ENCODE measurements at regions not wholly inside any gene's neighbourhood (a gene's known extent, or its start where the extent isn't known, plus 50 kb on each side); places are given as distances from the start of the nearest gene placed in this dataset.

DNA sequence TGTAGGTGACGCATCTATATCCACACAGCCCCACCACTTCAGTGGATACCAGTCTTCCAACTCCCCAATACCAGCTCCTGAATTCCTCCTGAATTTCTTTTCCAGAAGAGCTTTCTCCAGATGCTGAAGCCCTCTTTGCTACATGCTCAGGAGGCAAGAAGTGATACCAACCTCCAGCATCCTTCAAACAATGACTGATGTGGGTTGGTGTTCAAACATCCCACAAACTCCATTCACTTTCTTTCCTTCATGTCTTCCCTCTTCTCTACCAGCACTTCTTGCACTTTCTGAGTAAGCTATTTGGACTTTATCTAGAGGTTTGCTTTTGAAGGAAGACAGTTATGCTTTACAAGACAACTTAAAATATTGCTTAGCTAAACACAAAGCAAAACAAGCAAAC lies 179.9 kb upstream of the RORB start:
- TF ChIP-seq, protein P1, sequence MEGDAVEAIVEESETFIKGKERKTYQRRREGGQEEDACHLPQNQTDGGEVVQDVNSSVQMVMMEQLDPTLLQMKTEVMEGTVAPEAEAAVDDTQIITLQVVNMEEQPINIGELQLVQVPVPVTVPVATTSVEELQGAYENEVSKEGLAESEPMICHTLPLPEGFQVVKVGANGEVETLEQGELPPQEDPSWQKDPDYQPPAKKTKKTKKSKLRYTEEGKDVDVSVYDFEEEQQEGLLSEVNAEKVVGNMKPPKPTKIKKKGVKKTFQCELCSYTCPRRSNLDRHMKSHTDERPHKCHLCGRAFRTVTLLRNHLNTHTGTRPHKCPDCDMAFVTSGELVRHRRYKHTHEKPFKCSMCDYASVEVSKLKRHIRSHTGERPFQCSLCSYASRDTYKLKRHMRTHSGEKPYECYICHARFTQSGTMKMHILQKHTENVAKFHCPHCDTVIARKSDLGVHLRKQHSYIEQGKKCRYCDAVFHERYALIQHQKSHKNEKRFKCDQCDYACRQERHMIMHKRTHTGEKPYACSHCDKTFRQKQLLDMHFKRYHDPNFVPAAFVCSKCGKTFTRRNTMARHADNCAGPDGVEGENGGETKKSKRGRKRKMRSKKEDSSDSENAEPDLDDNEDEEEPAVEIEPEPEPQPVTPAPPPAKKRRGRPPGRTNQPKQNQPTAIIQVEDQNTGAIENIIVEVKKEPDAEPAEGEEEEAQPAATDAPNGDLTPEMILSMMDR (IDR thresholded peaks at IDR 0.05; ENCODE audit: extremely low read depth, insufficient read depth, missing control alignments), result no peak
- in situ Hi-C loops (cut with MboI; ENCODE audit: low pct_unique_long_range_greater_than_20kb, low sequenced_read_pairs, unreplicated experiment), result no loop called here
- DNase-seq (ENCODE audit: low spot score), result no peak

DNA sequence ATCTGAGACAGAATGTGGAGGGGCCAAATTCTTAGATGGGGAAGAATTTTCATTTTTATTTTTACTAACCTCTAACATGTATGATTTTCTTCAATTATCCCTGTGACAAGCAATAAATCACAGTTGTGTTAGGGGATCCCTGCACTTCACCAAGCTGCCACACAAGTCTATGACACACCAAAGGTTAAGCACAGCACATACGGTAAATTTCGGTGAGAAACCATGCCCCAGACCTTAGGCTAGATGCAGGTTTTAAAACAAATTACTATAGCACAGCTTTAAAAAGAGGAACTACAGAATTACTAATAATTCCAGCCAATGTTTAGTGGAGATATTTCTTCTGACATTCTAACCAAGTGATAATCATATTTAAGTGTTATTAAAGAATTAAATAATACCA lies 175.7 kb upstream of the RORB start:
- in situ Hi-C loops (cut with MboI; ENCODE audit: low pct_unique_long_range_greater_than_20kb, low sequenced_read_pairs, unreplicated experiment), result no loop called here
- TF ChIP-seq, protein P1 (IDR thresholded peaks at IDR 0.05; ENCODE audit: extremely low read depth, insufficient read depth, missing control alignments), result no peak

DNA sequence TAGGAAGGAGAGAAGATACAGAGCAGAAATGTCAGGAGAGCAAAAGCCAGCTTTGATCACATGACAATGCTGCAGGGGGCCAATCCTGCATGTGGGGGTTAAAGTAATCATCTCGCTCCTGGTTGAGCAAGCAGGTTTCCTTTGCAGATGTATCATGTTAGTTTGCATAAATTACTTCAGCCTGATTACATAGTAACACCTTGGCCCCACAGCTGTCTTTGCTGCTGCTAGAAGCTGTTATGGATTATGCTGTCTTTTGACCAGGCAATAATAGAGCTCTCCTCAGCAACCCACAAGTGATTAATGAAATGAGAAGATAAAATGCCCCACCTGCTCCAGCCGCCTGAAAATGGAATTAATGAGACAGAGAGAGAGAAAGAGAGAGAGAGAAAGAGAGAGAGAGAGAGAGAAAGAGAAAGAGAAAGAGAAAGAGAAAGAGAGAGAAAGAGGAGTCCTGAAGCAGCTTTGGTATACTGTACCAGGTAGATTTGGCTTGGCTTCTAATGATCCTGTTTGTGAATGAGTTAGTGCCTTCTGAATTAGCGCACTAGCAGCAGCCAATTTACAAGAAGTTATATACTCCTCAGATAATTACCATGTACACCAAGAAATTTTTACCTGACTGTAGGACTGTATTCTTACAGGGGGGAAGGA lies 174.3 kb upstream of the RORB start:
- DNase-seq (ENCODE audit: low spot score), result no peak
- in situ Hi-C loops (cut with MboI; ENCODE audit: low pct_unique_long_range_greater_than_20kb, low sequenced_read_pairs, unreplicated experiment), result no loop called here
- TF ChIP-seq, protein P1 (IDR thresholded peaks at IDR 0.05; ENCODE audit: extremely low read depth, insufficient read depth, missing control alignments), result no peak

More for the DNA sequence above, 175.7 kb upstream of the RORB start:
- DNase-seq (ENCODE audit: low spot score), result no peak

DNA sequence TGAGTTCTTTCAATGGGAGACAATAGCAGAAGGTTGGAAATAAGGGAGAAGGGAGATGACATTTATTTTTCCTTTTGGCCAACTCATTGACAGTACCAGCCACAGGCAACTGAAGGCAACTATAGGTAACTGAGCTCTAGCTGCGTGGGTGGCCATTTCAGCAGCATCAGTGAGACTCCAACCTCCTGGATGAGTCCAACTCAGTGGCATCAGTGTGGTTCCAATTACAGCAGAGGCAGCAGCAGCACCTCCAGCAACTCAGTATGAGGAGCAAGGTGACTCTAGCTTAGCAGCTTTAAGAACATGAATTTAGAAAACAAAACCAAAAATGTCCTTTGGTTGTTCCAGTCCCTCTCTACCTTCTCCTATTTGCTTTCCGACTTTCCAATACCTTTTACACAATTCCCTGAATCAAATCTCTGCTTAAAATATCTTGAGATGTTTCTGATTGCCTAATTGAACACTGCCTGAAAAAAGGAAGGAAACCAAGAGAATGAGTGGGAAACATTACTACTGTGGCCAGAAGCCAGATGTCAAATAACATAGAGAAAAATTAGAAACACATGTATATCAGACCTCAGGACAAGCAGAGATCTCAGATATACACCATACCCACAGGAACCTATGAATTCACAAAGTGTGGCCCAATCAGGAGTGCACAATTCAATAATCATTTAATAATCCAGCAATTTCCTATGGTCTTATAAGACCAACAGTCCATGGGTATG lies 166.5 kb upstream of the RORB start:
- DNase-seq (ENCODE audit: low spot score), result no peak
- TF ChIP-seq, protein P1 (IDR thresholded peaks at IDR 0.05; ENCODE audit: extremely low read depth, insufficient read depth, missing control alignments), result no peak
- in situ Hi-C loops (cut with MboI; ENCODE audit: low pct_unique_long_range_greater_than_20kb, low sequenced_read_pairs, unreplicated experiment), result no loop called here

DNA sequence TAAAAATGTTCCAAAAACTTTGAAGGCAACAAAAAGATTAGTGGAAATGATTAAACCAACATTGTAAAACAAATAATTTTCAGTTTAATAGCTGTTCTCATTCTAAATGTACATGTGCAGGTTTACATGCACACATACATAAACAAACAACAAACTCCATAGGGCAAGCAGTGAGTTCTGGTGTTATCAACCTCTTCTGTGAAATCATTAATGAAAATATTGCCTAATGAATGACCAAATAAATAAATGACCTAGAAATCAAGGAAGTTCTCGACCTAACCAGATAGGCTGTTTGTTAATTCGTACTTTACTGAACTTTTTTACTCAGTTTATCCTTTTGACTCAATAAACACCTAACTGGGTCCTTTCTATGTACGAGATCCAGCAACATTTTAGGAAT lies 165.5 kb upstream of the RORB start:
- in situ Hi-C loops (cut with MboI; ENCODE audit: low pct_unique_long_range_greater_than_20kb, low sequenced_read_pairs, unreplicated experiment), result no loop called here
- TF ChIP-seq, protein P1 (IDR thresholded peaks at IDR 0.05; ENCODE audit: extremely low read depth, insufficient read depth, missing control alignments), result no peak
- no peak for DNase-seq (ENCODE audit: low spot score)

DNA sequence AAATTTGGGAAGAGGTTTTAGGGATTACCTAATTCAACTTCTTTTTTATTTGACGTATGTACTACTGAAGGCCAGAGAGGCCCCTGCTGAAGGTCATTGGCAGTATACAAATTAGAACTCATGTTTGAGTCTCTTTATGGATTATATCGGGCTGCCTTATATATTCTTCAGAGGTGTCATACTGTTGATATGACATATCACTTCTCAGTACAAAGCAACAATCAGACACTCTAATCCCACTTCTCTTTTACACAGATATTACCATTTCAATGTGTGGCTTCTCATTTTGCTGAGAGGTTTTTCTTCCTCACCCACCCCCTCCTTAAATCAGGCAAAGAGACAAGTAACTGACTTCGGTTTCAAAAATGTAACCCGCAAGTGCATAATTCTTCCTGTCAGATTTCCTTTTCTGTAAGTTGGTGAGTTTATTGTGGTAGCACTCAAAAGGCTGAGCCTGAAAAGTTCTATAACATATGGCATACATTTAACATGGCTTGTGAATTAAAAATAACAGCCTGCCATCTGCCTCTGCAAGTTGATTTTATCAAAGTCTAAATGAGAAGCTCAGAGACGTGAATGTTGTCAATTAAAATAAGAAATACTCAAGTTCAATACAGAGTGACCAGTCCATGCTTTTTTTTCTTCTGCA lies 163.6 kb upstream of the RORB start:
- TF ChIP-seq, protein P1 (IDR thresholded peaks at IDR 0.05; ENCODE audit: extremely low read depth, insufficient read depth, missing control alignments), result no peak
- in situ Hi-C loops (cut with MboI; ENCODE audit: low pct_unique_long_range_greater_than_20kb, low sequenced_read_pairs, unreplicated experiment), result no loop called here
- DNase-seq (ENCODE audit: low spot score), result no peak
